ENCODE measurements at regions not wholly inside any gene's neighbourhood (a gene's known extent, or its start where the extent isn't known, plus 50 kb on each side); places are given as distances from the start of the nearest gene placed in this dataset.
"Not testable (repeated sequence)": the region's sequence is repeated elsewhere in the genome, so short reads cannot be mapped to it uniquely, and the experiment has no call there.

- Histone ChIP-seq H3K9ac (ENCODE audit: low read length) (no peak overlapping the region), H4K91ac (ENCODE audit: low read depth, low read length) (no peak overlapping the region), H3K4me2 (ENCODE audit: low read length) (no peak overlapping the region), H4K12ac (ENCODE audit: low read depth, low read length) (no peak overlapping the region), H3K14ac (ENCODE audit: low read length) (no peak overlapping the region), H2AK5ac (ENCODE audit: low read length) (no peak overlapping the region), H3K4ac (ENCODE audit: low read depth, low read length) (no peak overlapping the region), H3K36me3 (ENCODE audit: control insufficient read depth in 1 of 2, insufficient read depth in 2 of 2, low read length in 2 of 2) (no peaks in the 10 kb centered on the region), H3K9me3 (ENCODE audit: insufficient read depth, low read depth, low read length) (no peaks in the 10 kb centered on the region), H2AFZ (ENCODE audit: insufficient read depth, low read length, poor library complexity) (no peak overlapping the region), H3K27me3 (ENCODE audit: insufficient read depth, low read length) (no peaks in the 10 kb centered on the region), H3K79me1 (ENCODE audit: low read length) (no peaks in the 10 kb centered on the region), H4K8ac (ENCODE audit: low read depth, low read length) (no peak overlapping the region), H3K79me2 (ENCODE audit: control insufficient read depth, insufficient read depth, low read length, poor library complexity) (no peaks in the 10 kb centered on the region), H3K4me1 (ENCODE audit: control insufficient read depth in 1 of 2, insufficient read depth in 2 of 2, low read length in 2 of 2) (no peaks in the 10 kb centered on the region), H3K4me3 (ENCODE audit: low read depth, low read length) (no peak overlapping the region), H2BK120ac (ENCODE audit: insufficient read depth, low read length, poor library complexity) (no peak overlapping the region), H2BK12ac (ENCODE audit: low read length) (no peak overlapping the region), H3K27ac (ENCODE audit: low read depth, low read length) (no peak overlapping the region), H2BK5ac (ENCODE audit: low read depth, low read length, poor library complexity) (no peak overlapping the region), H3K18ac (ENCODE audit: low read length) (no peak overlapping the region), H3K23ac (ENCODE audit: low read length) (no peak overlapping the region)
- WGBS (ENCODE audit: extremely low coverage, insufficient coverage, insufficient read length), result no CpG with 5 or more reads among the region's 3 CpGs
- no peak for DNase-seq
These were observed 1167.3 kb upstream of the CELF2 start for GRCh38 chr10:9850415-9850814.

GRCh38 chr10:9851808-9852207, 1165.9 kb upstream of the CELF2 start:
- Histone ChIP-seq H3K4ac (ENCODE audit: low read depth, low read length) (no peak overlapping the region), H2BK12ac (ENCODE audit: low read length) (no peak overlapping the region), H3K23ac (ENCODE audit: low read length) (no peak overlapping the region), H2AFZ (ENCODE audit: insufficient read depth, low read length, poor library complexity) (no peak overlapping the region), H3K14ac (ENCODE audit: low read length) (no peak overlapping the region), H4K8ac (ENCODE audit: low read depth, low read length) (no peak overlapping the region), H3K18ac (ENCODE audit: low read length) (no peak overlapping the region), H3K27me3 (ENCODE audit: insufficient read depth, low read length) (no peaks in the 10 kb centered on the region), H2BK120ac (ENCODE audit: insufficient read depth, low read length, poor library complexity) (no peak overlapping the region), H3K79me1 (ENCODE audit: low read length) (no peaks in the 10 kb centered on the region), H3K9me3 (ENCODE audit: insufficient read depth, low read depth, low read length) (peaks cover 4% of the 10 kb centered on the region), H3K27ac (ENCODE audit: low read depth, low read length) (no peak overlapping the region), H2BK5ac (ENCODE audit: low read depth, low read length, poor library complexity) (no peak overlapping the region), H3K4me3 (ENCODE audit: low read depth, low read length) (no peak overlapping the region), H3K79me2 (ENCODE audit: control insufficient read depth, insufficient read depth, low read length, poor library complexity) (no peaks in the 10 kb centered on the region), H4K91ac (ENCODE audit: low read depth, low read length) (no peak overlapping the region), H3K9ac (ENCODE audit: low read length) (no peak overlapping the region), H3K36me3 (ENCODE audit: control insufficient read depth in 1 of 2, insufficient read depth in 2 of 2, low read length in 2 of 2) (no peaks in the 10 kb centered on the region), H3K4me2 (ENCODE audit: low read length) (no peak overlapping the region), H2AK5ac (ENCODE audit: low read length) (no peak overlapping the region), H4K12ac (ENCODE audit: low read depth, low read length) (no peak overlapping the region), H3K4me1 (ENCODE audit: control insufficient read depth in 1 of 2, insufficient read depth in 2 of 2, low read length in 2 of 2) (no peaks in the 10 kb centered on the region)
- DNase-seq, result no peak

- Histone ChIP-seq H3K36me3 (ENCODE audit: control insufficient read depth in 1 of 2, insufficient read depth in 2 of 2, low read length in 2 of 2) (no peaks in the 10 kb centered on the region), H3K79me1 (ENCODE audit: low read length) (no peaks in the 10 kb centered on the region), H2BK5ac (ENCODE audit: low read depth, low read length, poor library complexity) (no peak overlapping the region), H3K9ac (ENCODE audit: low read length) (no peak overlapping the region), H4K8ac (ENCODE audit: low read depth, low read length) (no peak overlapping the region), H3K14ac (ENCODE audit: low read length) (no peak overlapping the region), H4K12ac (ENCODE audit: low read depth, low read length) (no peak overlapping the region), H3K4me2 (ENCODE audit: low read length) (no peak overlapping the region), H2AFZ (ENCODE audit: insufficient read depth, low read length, poor library complexity) (no peak overlapping the region), H2BK12ac (ENCODE audit: low read length) (no peak overlapping the region), H2AK5ac (ENCODE audit: low read length) (no peak overlapping the region), H2BK120ac (ENCODE audit: insufficient read depth, low read length, poor library complexity) (no peak overlapping the region), H3K27ac (ENCODE audit: low read depth, low read length) (no peak overlapping the region), H3K9me3 (ENCODE audit: insufficient read depth, low read depth, low read length) (peaks cover 4% of the 10 kb centered on the region), H3K18ac (ENCODE audit: low read length) (no peak overlapping the region), H3K23ac (ENCODE audit: low read length) (no peak overlapping the region), H3K4me1 (ENCODE audit: control insufficient read depth in 1 of 2, insufficient read depth in 2 of 2, low read length in 2 of 2) (no peaks in the 10 kb centered on the region), H3K4ac (ENCODE audit: low read depth, low read length) (no peak overlapping the region), H3K4me3 (ENCODE audit: low read depth, low read length) (no peak overlapping the region), H3K79me2 (ENCODE audit: control insufficient read depth, insufficient read depth, low read length, poor library complexity) (no peaks in the 10 kb centered on the region), H4K91ac (ENCODE audit: low read depth, low read length) (no peak overlapping the region), H3K27me3 (ENCODE audit: insufficient read depth, low read length) (no peaks in the 10 kb centered on the region)
- no peak for DNase-seq
- no CpG with 5 or more reads among the region's 4 CpGs for WGBS (ENCODE audit: extremely low coverage, insufficient coverage, insufficient read length)
These were observed 1164.0 kb upstream of the CELF2 start for GRCh38 chr10:9853405-9854355.

GRCh38 chr10:9855451-9855850, 1162.2 kb upstream of the CELF2 start:
- not testable (repeated sequence) for H3K79me2 ChIP-seq (ENCODE audit: control insufficient read depth, insufficient read depth, low read length, poor library complexity); H3K4me1 ChIP-seq (ENCODE audit: control insufficient read depth in 1 of 2, insufficient read depth in 2 of 2, low read length in 2 of 2); H3K4ac ChIP-seq (ENCODE audit: low read depth, low read length); H3K18ac ChIP-seq (ENCODE audit: low read length); H2AK5ac ChIP-seq (ENCODE audit: low read length); H3K14ac ChIP-seq (ENCODE audit: low read length); H3K79me1 ChIP-seq (ENCODE audit: low read length); H4K8ac ChIP-seq (ENCODE audit: low read depth, low read length); H3K4me2 ChIP-seq (ENCODE audit: low read length); H3K23ac ChIP-seq (ENCODE audit: low read length); H3K27me3 ChIP-seq (ENCODE audit: insufficient read depth, low read length); H4K12ac ChIP-seq (ENCODE audit: low read depth, low read length); DNase-seq; H4K91ac ChIP-seq (ENCODE audit: low read depth, low read length); H3K36me3 ChIP-seq (ENCODE audit: control insufficient read depth in 1 of 2, insufficient read depth in 2 of 2, low read length in 2 of 2); H2BK12ac ChIP-seq (ENCODE audit: low read length); H2BK120ac ChIP-seq (ENCODE audit: insufficient read depth, low read length, poor library complexity); H2AFZ ChIP-seq (ENCODE audit: insufficient read depth, low read length, poor library complexity); H3K9ac ChIP-seq (ENCODE audit: low read length); H3K27ac ChIP-seq (ENCODE audit: low read depth, low read length); H3K4me3 ChIP-seq (ENCODE audit: low read depth, low read length); H3K9me3 ChIP-seq (ENCODE audit: insufficient read depth, low read depth, low read length); H2BK5ac ChIP-seq (ENCODE audit: low read depth, low read length, poor library complexity)
- no CpG with 5 or more reads among the region's 22 CpGs for WGBS (ENCODE audit: extremely low coverage, insufficient coverage, insufficient read length)
